ENCODE measurements at regions not wholly inside any gene's neighbourhood (a gene's known extent, or its start where the extent isn't known, plus 50 kb on each side); places are given as distances from the start of the nearest gene placed in this dataset.

DNA sequence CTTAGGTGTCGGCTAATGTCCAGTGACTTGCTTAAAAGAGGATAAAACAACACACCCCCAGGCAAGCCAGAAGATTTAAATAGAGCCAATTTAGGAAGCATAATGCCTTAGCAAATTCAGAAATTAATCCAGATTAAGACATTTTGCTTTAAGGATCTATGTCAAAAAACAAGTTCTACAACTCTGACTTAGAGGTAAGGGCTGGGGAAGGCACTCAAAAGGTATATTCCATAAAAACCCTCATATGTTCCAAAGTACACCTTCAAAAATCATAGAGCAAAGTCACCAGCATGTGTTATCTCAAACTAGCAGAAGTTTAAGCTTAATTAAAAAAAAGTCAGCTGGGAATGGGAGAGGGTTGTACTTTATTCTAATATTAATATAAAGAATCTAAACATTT is 206.4 kb downstream of the NOL4 start:
- no peak for TF ChIP-seq POLR2A (IDR thresholded peaks at IDR 0.05)
- TF ChIP-seq, protein P1, sequence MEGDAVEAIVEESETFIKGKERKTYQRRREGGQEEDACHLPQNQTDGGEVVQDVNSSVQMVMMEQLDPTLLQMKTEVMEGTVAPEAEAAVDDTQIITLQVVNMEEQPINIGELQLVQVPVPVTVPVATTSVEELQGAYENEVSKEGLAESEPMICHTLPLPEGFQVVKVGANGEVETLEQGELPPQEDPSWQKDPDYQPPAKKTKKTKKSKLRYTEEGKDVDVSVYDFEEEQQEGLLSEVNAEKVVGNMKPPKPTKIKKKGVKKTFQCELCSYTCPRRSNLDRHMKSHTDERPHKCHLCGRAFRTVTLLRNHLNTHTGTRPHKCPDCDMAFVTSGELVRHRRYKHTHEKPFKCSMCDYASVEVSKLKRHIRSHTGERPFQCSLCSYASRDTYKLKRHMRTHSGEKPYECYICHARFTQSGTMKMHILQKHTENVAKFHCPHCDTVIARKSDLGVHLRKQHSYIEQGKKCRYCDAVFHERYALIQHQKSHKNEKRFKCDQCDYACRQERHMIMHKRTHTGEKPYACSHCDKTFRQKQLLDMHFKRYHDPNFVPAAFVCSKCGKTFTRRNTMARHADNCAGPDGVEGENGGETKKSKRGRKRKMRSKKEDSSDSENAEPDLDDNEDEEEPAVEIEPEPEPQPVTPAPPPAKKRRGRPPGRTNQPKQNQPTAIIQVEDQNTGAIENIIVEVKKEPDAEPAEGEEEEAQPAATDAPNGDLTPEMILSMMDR (IDR thresholded peaks at IDR 0.05): no peak
